Stimulated activated naive CD8-positive, alpha-beta T cell treated with anti-CD3 and anti-CD28 coated beads, Interleukin-15, Interleukin-2, amounts not matched to agents 100 U/mL and 50 U/mL, for 24 hours (primary cell): ENCODE measurements at regions not wholly inside any gene's neighbourhood (a gene's known extent, or its start where the extent isn't known, plus 50 kb on each side); places are given as distances from the start of the nearest gene placed in this dataset.
"Not testable (repeated sequence)": the region's sequence is repeated elsewhere in the genome, so short reads cannot be mapped to it uniquely, and the experiment has no call there.

Source experiments
- ATAC-seq: fragments of 150-1000 bp; cut with Tn5 transposase; one replicate; pipeline ENCODE4 v1.10.0; 2021
- DNase-seq: peaks from one replicate; pipeline ENCODE4 v3.0.0; 2021

GRCh38 chr6:133756078-133756695, 132.7 kb upstream of the TCF21 start:
- no peak for DNase-seq
- ATAC-seq = no peak

GRCh38 chr6:133757335-133757734, 131.6 kb upstream of the TCF21 start:
- no peak for ATAC-seq
- DNase-seq = no peak

GRCh38 chr6:133758815-133759335, 130.0 kb upstream of the TCF21 start:
- DNase-seq = no peak
- no peak for ATAC-seq

GRCh38 chr6:133759524-133759923, 129.4 kb upstream of the TCF21 start:
- ATAC-seq (no peak), DNase-seq (no peak)

- DNase-seq = no peak
- no peak for ATAC-seq
Observed at GRCh38 chr6:133761706-133762105, 127.2 kb upstream of the TCF21 start.

GRCh38 chr6:133764008-133764753, 124.7 kb upstream of the TCF21 start:
- ATAC-seq (no peak), DNase-seq (no peak)

GRCh38 chr6:133764754-133765208, 124.1 kb upstream of the TCF21 start:
- ATAC-seq (no peak), DNase-seq (no peak)

- ATAC-seq (no peak), DNase-seq (no peak)
Observed at GRCh38 chr6:133767357-133767970, 121.4 kb upstream of the TCF21 start.

GRCh38 chr6:133768656-133769295, 120.1 kb upstream of the TCF21 start:
- DNase-seq (no peak), ATAC-seq (no peak)

- DNase-seq = no peak
- ATAC-seq = no peak
Observed at GRCh38 chr6:133769463-133769862, 119.5 kb upstream of the TCF21 start.

GRCh38 chr6:133772567-133772966, 116.3 kb upstream of the TCF21 start:
- ATAC-seq = no peak
- no peak for DNase-seq

GRCh38 chr6:133773776-133774175, 115.1 kb upstream of the TCF21 start:
- DNase-seq (no peak), ATAC-seq (no peak)

- DNase-seq (no peak), ATAC-seq (no peak)
Observed at GRCh38 chr6:133774356-133774755, 114.6 kb upstream of the TCF21 start.

GRCh38 chr6:133778414-133779130, 110.3 kb upstream of the TCF21 start:
- no peak for ATAC-seq
- no peak for DNase-seq

- ATAC-seq = no peak
- no peak for DNase-seq
Observed at GRCh38 chr6:133779916-133780695, 108.8 kb upstream of the TCF21 start.

GRCh38 chr6:133786016-133786415, 102.9 kb upstream of the TCF21 start:
- ATAC-seq (no peak), DNase-seq (no peak)

GRCh38 chr6:133787122-133787521, 101.8 kb upstream of the TCF21 start:
- no peak for ATAC-seq
- DNase-seq = no peak

GRCh38 chr6:133787859-133788505, 100.9 kb upstream of the TCF21 start:
- ATAC-seq (no peak), DNase-seq (no peak)

GRCh38 chr6:133788556-133788955, 100.4 kb upstream of the TCF21 start:
- ATAC-seq = no peak
- DNase-seq = no peak

GRCh38 chr6:133789449-133789848, 99.5 kb upstream of the TCF21 start:
- not testable (repeated sequence) for ATAC-seq, DNase-seq

- ATAC-seq, DNase-seq: not testable (repeated sequence)
Observed at GRCh38 chr6:133790756-133791155, 98.2 kb upstream of the TCF21 start.
